ENCODE measurements at regions not wholly inside any gene's neighbourhood (a gene's known extent, or its start where the extent isn't known, plus 50 kb on each side); places are given as distances from the start of the nearest gene placed in this dataset.
"Not testable (repeated sequence)": the region's sequence is repeated elsewhere in the genome, so short reads cannot be mapped to it uniquely, and the experiment has no call there.

- no peak for DNase-seq
Observed at GRCh38 chr7:130789436-130789835, 55.4 kb upstream of the KLF14 start.

- DNase-seq: no peak
Observed at GRCh38 chr7:130791746-130792145, 57.7 kb upstream of the KLF14 start.

- no peak for DNase-seq
Observed at GRCh38 chr7:130793855-130794618, 60.0 kb upstream of the KLF14 start.

GRCh38 chr7:130794619-130794922 is 60.6 kb upstream of the KLF14 start:
- DNase-seq: no peak

GRCh38 chr7:130796425-130796824 is 62.4 kb upstream of the KLF14 start:
- DNase-seq: not testable (repeated sequence)

- DNase-seq: no peak
Observed at GRCh38 chr7:130803127-130803526, 69.1 kb upstream of the KLF14 start.

GRCh38 chr7:130804220-130804619 is 70.2 kb upstream of the KLF14 start:
- no peak for DNase-seq

GRCh38 chr7:130812819-130813218 is 78.8 kb upstream of the KLF14 start:
- DNase-seq: not testable (repeated sequence)

- DNase-seq: no peak
Observed at GRCh38 chr7:130814778-130815335, 80.8 kb upstream of the KLF14 start.

GRCh38 chr7:130818056-130818455 is 84.0 kb upstream of the KLF14 start:
- DNase-seq: no peak

- no peak for DNase-seq
Observed at GRCh38 chr7:130821864-130822263, 87.9 kb upstream of the KLF14 start.

GRCh38 chr7:130822642-130823041 is 88.6 kb upstream of the KLF14 start:
- DNase-seq: no peak

- DNase-seq: no peak
Observed at GRCh38 chr7:130823060-130823459, 89.1 kb upstream of the KLF14 start.

- no peak for DNase-seq
Observed at GRCh38 chr7:130825819-130826218, 91.8 kb upstream of the KLF14 start.

- DNase-seq: no peak
Observed at GRCh38 chr7:130829415-130829814, 95.4 kb upstream of the KLF14 start.

- no peak for DNase-seq
Observed at GRCh38 chr7:130831322-130831721, 97.3 kb upstream of the KLF14 start.

GRCh38 chr7:130831817-130832481 is 97.9 kb upstream of the KLF14 start:
- DNase-seq: no peak

GRCh38 chr7:130838738-130839137 is 104.7 kb upstream of the KLF14 start:
- DNase-seq: no peak

GRCh38 chr7:130840599-130840998 is 106.6 kb upstream of the KLF14 start:
- DNase-seq: no peak

- no peak for DNase-seq
Observed at GRCh38 chr7:130841416-130841815, 107.4 kb upstream of the KLF14 start.

GRCh38 chr7:130843703-130844102 is 109.7 kb upstream of the KLF14 start:
- no peak for DNase-seq

- no peak for DNase-seq
Observed at GRCh38 chr7:130844811-130845580, 111.0 kb upstream of the KLF14 start.

- no peak for DNase-seq
Observed at GRCh38 chr7:130845581-130846085, 111.6 kb upstream of the KLF14 start.
